HEK293 (cell line): ENCODE measurements at regions not wholly inside any gene's neighbourhood (a gene's known extent, or its start where the extent isn't known, plus 50 kb on each side); places are given as distances from the start of the nearest gene placed in this dataset.

ENCODE experiments used
- CTCF ChIP-seq: fragments of 450-650 bp; formaldehyde crosslinking; IDR thresholded peaks from 2 replicates; pipeline ENCODE4 v1.5.1; 2016; ENCODE audit warnings: missing biosample characterization, missing genetic modification characterization
- TRIM28 ChIP-seq: IDR thresholded peaks from 2 replicates; pipeline ENCODE4 v1.6.1; 2011; ENCODE audit warnings: low read length, control low read depth, borderline replicate concordance
- ZFP37 ChIP-seq: fragments of 450-650 bp; formaldehyde crosslinking; IDR thresholded peaks from 2 replicates; pipeline ENCODE4 v1.5.1; 2016; ENCODE audit warnings: missing biosample characterization, missing genetic modification characterization
- ZFP69B ChIP-seq: fragments of 450-650 bp; formaldehyde crosslinking; IDR thresholded peaks from 2 replicates; pipeline ENCODE4 v1.5.1; 2016; ENCODE audit warnings: missing biosample characterization, missing genetic modification characterization
- ZNF114 ChIP-seq: fragments of 450-650 bp; formaldehyde crosslinking; IDR thresholded peaks from 2 replicates; pipeline ENCODE4 v1.5.0; 2017; ENCODE audit warnings: missing biosample characterization, missing genetic modification characterization
- ZNF138 ChIP-seq: fragments of 450-650 bp; formaldehyde crosslinking; IDR thresholded peaks from 2 replicates; pipeline ENCODE4 v1.5.1; 2016; ENCODE audit warnings: missing biosample characterization, missing genetic modification characterization, borderline replicate concordance
- ZNF248 ChIP-seq: fragments of 450-650 bp; formaldehyde crosslinking; IDR thresholded peaks from 2 replicates; pipeline ENCODE4 v1.5.1; 2017; ENCODE audit warnings: missing biosample characterization, missing genetic modification characterization
- ZNF416 ChIP-seq: fragments of 450-650 bp; formaldehyde crosslinking; IDR thresholded peaks from 2 replicates; pipeline ENCODE4 v1.5.1; 2016; ENCODE audit warnings: missing biosample characterization, missing genetic modification characterization
- ZNF580 ChIP-seq: fragments of 450-650 bp; formaldehyde crosslinking; IDR thresholded peaks from 2 replicates; pipeline ENCODE4 v1.5.1; 2016; ENCODE audit warnings: missing biosample characterization, missing genetic modification characterization

DNA sequence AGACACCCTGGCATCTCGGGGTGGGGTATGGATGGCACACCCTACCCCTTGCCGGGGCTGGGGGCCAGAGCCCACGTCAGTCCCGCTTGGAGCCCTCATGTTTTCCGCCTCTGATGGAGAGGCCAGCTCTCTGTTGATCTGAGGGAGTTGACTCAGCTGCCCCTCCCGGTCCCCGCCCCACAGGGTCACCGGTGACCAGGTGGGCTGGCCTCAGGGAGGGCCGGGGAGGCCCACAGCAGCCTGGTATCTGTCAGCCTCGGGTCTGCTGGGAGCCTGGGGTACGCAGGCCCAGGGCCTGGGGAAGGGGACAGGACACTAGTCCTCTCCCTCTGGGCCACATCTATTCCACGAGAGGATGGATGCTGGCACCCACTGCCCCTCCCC lies 109.5 kb upstream of the CIBAR2 start:
- TF ChIP-seq CTCF (tag by site-specific recombination) (no peak), ZNF416 (no peak), ZNF138 (no peak), ZNF248 (tag by site-specific recombination) (no peak), ZNF580 (tag by site-specific recombination) (no peak), TRIM28 (no peak), ZFP37 (tag by site-specific recombination) (no peak), ZFP69B (tag by site-specific recombination) (no peak), ZNF114 (tag by site-specific recombination) (no peak)
